HEK293T (cell line): ENCODE measurements at regions not wholly inside any gene's neighbourhood (a gene's known extent, or its start where the extent isn't known, plus 50 kb on each side); places are given as distances from the start of the nearest gene placed in this dataset.

Source experiments
- CTCF ChIA-PET: fragments of 350-600 bp; formaldehyde crosslinking; extraction: SDS; loops from one replicate; lab custom pipeline; 2021; ENCODE audit warnings: antibody characterized with exemption, inconsistent platforms; lab: Yijun Ruan, JAX
- POLR2A ChIA-PET: fragments of 350-600 bp; formaldehyde crosslinking; extraction: SDS; loops from one replicate; lab custom pipeline; 2020; ENCODE audit warnings: antibody characterized with exemption, inconsistent platforms; lab: Yijun Ruan, JAX
- DNase-seq: peaks from one replicate; pipeline ENCODE4 v3.0.0; 2012; ENCODE audit warnings: mixed read lengths; ENCODE audit errors: extremely low spot score
- ARNT ChIP-seq: fragments of 450-650 bp; IDR thresholded peaks from 2 replicates; pipeline ENCODE4 v1.6.1; 2017; ENCODE audit warnings: mild to moderate bottlenecking
- BHLHE40 ChIP-seq: fragments of 450-650 bp; IDR thresholded peaks from 2 replicates; pipeline ENCODE4 v1.6.1; 2016; ENCODE audit warnings: mild to moderate bottlenecking, moderate library complexity, borderline replicate concordance
- CTBP1 ChIP-seq: fragments of 450-650 bp; IDR thresholded peaks from 2 replicates; pipeline ENCODE4 v1.6.1; 2016; ENCODE audit warnings: borderline replicate concordance
- ELF4 ChIP-seq: fragments of 450-650 bp; IDR thresholded peaks from 2 replicates; pipeline ENCODE4 v1.6.1; 2017; ENCODE audit warnings: antibody characterized with exemption
- FOXA1 ChIP-seq: fragments of 450-650 bp; IDR thresholded peaks from 2 replicates; pipeline ENCODE4 v1.6.1; 2016; ENCODE audit warnings: mild to moderate bottlenecking
- FOXK2 ChIP-seq: fragments of 450-650 bp; IDR thresholded peaks from 2 replicates; pipeline ENCODE4 v1.6.1; 2016; ENCODE audit warnings: mild to moderate bottlenecking
- FOXM1 ChIP-seq: fragments of 450-650 bp; IDR thresholded peaks from 2 replicates; pipeline ENCODE4 v1.6.1; 2017; ENCODE audit warnings: mild to moderate bottlenecking, borderline replicate concordance
- HDGF ChIP-seq: fragments of 450-650 bp; IDR thresholded peaks from 2 replicates; pipeline ENCODE4 v1.6.1; 2017; ENCODE audit warnings: antibody characterized with exemption, borderline replicate concordance
- L3MBTL2 ChIP-seq: fragments of 450-650 bp; conservative IDR thresholded peaks from 2 replicates; pipeline ENCODE4 v1.6.1; 2016; ENCODE audit warnings: mild to moderate bottlenecking
- LEF1 ChIP-seq: fragments of 450-650 bp; IDR thresholded peaks from 2 replicates; pipeline ENCODE4 v1.6.1; 2017; ENCODE audit warnings: mild to moderate bottlenecking, borderline replicate concordance
- NFRKB ChIP-seq: fragments of 450-650 bp; IDR thresholded peaks from 2 replicates; pipeline ENCODE4 v1.6.1; 2016; ENCODE audit warnings: mild to moderate bottlenecking, moderate library complexity
- SP1 ChIP-seq: fragments of 450-650 bp; IDR thresholded peaks from 2 replicates; pipeline ENCODE4 v1.6.1; 2017
- SUZ12 ChIP-seq: fragments of 450-650 bp; IDR thresholded peaks from 2 replicates; pipeline ENCODE4 v1.6.1; 2016; ENCODE audit warnings: mild to moderate bottlenecking
- TARDBP ChIP-seq: fragments of 450-650 bp; IDR thresholded peaks from 2 replicates; pipeline ENCODE4 v1.6.1; 2016
- ZNF384 ChIP-seq: fragments of 450-650 bp; IDR thresholded peaks from 2 replicates; pipeline ENCODE4 v1.6.1; 2016
- TF ChIP-seq, protein P1 (sequence below): fragments of 450-650 bp; IDR thresholded peaks from 2 replicates; pipeline ENCODE4 v1.6.1; 2016

DNA sequence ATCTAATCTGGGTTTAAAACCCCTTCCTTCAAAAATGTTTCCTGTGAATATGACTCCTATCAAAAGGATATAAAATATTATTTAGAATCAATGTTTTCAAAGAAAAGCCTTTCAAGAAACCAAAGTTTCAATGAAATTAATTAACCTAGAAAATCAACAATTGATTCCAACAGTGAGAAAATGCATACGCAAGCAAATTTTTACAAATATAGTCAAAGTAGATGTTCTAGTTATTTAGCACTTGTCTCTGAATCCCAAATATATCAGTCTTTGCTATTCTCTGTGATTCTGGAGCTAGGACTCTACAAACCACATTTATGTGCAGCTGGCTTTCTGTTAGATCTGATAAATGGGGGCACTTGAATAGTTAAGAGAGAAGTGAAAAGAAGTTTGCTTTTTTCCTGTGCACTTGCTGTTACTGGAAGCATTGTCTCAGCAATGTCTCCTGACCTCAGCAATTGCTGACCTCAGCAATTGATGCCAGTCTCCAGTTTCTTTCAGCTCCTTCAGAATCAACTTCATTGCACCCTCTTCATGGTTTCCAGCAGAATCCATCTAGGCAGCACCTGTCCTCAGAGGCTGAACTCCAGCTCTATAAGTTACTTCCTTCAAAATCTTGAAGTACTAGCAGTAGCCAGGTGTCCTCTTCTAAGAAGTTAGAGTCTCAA, 879.9 kb upstream of the LRRN3 start:
- TF ChIP-seq TARDBP (no peak), SP1 (no peak), HDGF (no peak), NFRKB (no peak), FOXM1 (no peak), CTBP1 (no peak), FOXA1 (no peak), LEF1 (no peak)
- TF ChIP-seq, protein P1, sequence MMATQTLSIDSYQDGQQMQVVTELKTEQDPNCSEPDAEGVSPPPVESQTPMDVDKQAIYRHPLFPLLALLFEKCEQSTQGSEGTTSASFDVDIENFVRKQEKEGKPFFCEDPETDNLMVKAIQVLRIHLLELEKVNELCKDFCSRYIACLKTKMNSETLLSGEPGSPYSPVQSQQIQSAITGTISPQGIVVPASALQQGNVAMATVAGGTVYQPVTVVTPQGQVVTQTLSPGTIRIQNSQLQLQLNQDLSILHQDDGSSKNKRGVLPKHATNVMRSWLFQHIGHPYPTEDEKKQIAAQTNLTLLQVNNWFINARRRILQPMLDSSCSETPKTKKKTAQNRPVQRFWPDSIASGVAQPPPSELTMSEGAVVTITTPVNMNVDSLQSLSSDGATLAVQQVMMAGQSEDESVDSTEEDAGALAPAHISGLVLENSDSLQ, result no peak
- no peak for DNase-seq
- ChIA-PET CTCF (no interaction called here), POLR2A (no interaction called here)

DNA sequence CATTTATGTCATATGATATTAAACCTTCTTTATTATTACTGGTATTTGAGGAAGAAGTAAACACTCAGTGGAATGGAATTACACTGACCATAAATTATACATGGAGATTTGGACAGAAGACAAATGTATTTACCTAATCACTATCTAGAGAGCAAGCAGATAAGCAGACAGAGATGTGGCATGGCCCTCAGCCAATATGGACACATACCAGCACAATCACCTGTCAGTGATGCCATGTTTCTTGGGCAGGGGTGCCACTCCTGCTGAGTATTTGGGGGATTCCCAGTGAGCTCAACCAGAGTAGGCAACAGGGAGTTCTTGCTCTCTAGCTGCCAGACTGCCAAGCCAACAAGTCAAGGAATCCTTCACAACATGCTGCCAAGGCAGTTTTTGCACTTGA, 866.3 kb upstream of the LRRN3 start:
- TF ChIP-seq HDGF, result no peak
- no peak for TF ChIP-seq ELF4
- no peak for TF ChIP-seq TARDBP
- no peak for TF ChIP-seq CTBP1
- no peak for DNase-seq
- CTCF ChIA-PET, result no interaction called here
- POLR2A ChIA-PET, result no interaction called here

DNA sequence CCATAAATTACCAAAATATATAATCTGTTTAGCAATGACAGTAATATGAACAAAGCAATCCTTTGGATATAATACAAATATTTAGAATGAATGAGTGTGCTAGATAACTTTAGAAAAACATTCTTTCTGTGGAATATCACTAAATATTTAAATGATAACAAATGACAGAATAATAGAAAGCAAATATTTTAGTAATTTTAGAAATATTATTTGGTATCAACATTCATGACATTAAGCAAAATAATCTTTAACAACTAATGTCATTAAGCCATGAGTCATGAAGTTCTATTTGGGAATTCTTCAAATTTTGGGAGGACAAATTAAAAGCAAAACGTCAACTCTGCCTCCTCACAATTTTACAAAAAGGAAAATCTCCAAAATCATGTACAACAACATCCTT, 844.8 kb upstream of the LRRN3 start:
- ChIA-PET CTCF (no interaction called here), POLR2A (no interaction called here)
- TF ChIP-seq ZNF384 (no peak), HDGF (no peak), FOXA1 (no peak), SUZ12 (no peak), L3MBTL2 (no peak)
- TF ChIP-seq, protein P1, result no peak
- DNase-seq, result no peak

DNA sequence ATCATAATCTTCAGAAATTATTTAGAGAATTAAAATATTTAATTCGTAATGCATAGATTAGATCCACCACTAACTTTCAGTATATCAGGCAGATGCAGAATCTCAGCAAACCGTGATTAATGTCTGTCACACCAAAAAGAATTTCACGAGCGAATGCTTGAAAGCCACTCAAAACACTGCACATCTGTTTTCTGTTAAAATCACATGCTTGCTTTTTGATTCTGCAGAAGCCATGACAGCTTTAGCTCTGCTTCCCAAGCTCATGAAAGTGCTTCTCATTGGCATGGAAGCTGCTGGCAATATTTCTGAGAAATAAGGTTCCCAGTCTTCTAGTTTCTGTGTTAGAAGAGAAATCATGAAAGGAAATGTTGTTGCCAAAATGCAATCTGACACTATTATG, 837.8 kb upstream of the LRRN3 start:
- ChIA-PET CTCF (no interaction called here), POLR2A (no interaction called here)
- no peak for DNase-seq
- TF ChIP-seq BHLHE40, result no peak
- TF ChIP-seq FOXA1, result no peak
- TF ChIP-seq, protein P1, result no peak
- no peak for TF ChIP-seq L3MBTL2
- TF ChIP-seq HDGF, result no peak
- TF ChIP-seq ZNF384, result no peak
- no peak for TF ChIP-seq ARNT
- no peak for TF ChIP-seq TARDBP

DNA sequence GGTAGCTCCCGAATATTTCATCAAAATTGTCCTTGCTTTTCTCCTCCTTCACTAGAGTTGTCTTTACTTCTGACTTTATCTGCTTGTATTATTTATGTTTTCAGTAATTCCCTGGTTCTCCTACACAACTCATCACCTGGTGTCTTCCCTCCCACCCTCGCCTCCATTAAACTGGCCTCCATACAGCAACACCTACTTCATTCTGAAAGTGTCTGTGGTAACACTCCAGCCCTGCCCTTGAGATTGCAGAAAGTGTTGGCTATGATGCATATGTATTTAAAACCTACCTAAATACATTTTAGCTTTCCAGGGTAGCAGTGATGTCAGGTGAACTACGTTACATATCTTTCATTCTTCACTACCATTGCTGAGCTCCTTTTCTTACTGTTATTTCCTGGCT, 833.3 kb upstream of the LRRN3 start:
- CTCF ChIA-PET, result no interaction called here
- POLR2A ChIA-PET, result no interaction called here
- TF ChIP-seq, protein P1, result no peak
- TF ChIP-seq TARDBP (no peak), HDGF (no peak), ARNT (no peak), BHLHE40 (no peak), ZNF384 (no peak), L3MBTL2 (no peak), FOXA1 (no peak), SP1 (no peak), LEF1 (no peak), CTBP1 (no peak), FOXK2 (no peak), SUZ12 (no peak), ELF4 (no peak), FOXM1 (no peak), NFRKB (no peak)
- no peak for DNase-seq

DNA sequence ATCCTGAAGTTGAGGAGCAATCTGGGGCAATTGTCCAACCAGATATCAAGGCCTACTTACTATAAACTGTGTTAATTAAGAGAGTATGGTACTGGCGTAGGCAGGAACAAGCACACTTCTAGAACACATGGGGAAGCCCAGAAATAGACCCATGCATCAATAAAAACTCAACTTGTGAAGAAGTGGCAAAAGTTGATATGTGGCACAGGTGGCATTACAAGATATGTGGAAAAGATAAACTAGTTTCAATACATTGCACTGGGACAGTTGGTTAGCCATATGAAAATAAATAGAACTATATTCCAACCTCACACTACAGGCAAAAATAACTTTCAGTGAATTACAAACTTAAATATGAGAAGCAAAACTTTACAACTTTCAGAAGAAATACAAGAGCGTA, 828.7 kb upstream of the LRRN3 start:
- TF ChIP-seq ZNF384 (no peak), L3MBTL2 (no peak), NFRKB (no peak), FOXK2 (no peak), LEF1 (no peak), SUZ12 (no peak), ELF4 (no peak), BHLHE40 (no peak), FOXM1 (no peak), HDGF (no peak), ARNT (no peak), TARDBP (no peak), SP1 (no peak), CTBP1 (no peak)
- TF ChIP-seq, protein P1, result no peak
- POLR2A ChIA-PET, result no interaction called here
- CTCF ChIA-PET, result no interaction called here
- DNase-seq, result no peak
